Body of pancreas (tissue), 4 donors: ENCODE measurements at regions not wholly inside any gene's neighbourhood (a gene's known extent, or its start where the extent isn't known, plus 50 kb on each side); places are given as distances from the start of the nearest gene placed in this dataset.

Source experiments
- CTCF ChIP-seq, 7 experiments: fragments of 450-650 bp in 4 of 7; fragments of 200-600 bp in 3 of 7; sonication (generic) in 3 of 7; IDR thresholded peaks; one replicate each; pipeline ENCODE4 v1.5.1; 2016 to 2019; ENCODE audit warnings: antibody characterized with exemption in 7 of 7
- POLR2A ChIP-seq, 3 donors: fragments of 450-650 bp; IDR thresholded peaks; one replicate each; pipeline ENCODE4 v1.6.1; 2016; ENCODE audit warnings: antibody characterized with exemption in 3 of 3, mild to moderate bottlenecking in 2 of 3

- TF ChIP-seq CTCF (IDR thresholded peaks at IDR 0.05) (no peak), POLR2A (IDR thresholded peaks at IDR 0.05) (no peak)
Observed at GRCh38 chr9:135415586-135415985, 64.0 kb upstream of the PPP1R26 start.
